ENCODE measurements at regions not wholly inside any gene's neighbourhood (a gene's known extent, or its start where the extent isn't known, plus 50 kb on each side); places are given as distances from the start of the nearest gene placed in this dataset.

- H3K14ac ChIP-seq (ENCODE audit: insufficient read length), result no peak overlapping the region
- H3K23ac ChIP-seq (ENCODE audit: insufficient read length), result no peak overlapping the region
- H3K9ac ChIP-seq (replicated peaks in 1 of 4; ENCODE audit: extremely low read depth in 1 of 4, low read depth in 3 of 4, low read length in 3 of 4), result no peak overlapping the region
- no peak overlapping the region for H3K18ac ChIP-seq (ENCODE audit: extremely low read depth, low read length)
- no peaks in the 10 kb centered on the region for H3K23me2 ChIP-seq (ENCODE audit: low read depth, low read length)
- no peaks in the 10 kb centered on the region for H3K4me1 ChIP-seq (replicated peaks in 1 of 4; ENCODE audit: control insufficient read depth in 3 of 4, insufficient read depth in 4 of 4, low read length in 3 of 4)
- H4K91ac ChIP-seq (replicated peaks; ENCODE audit: insufficient read length, low read length), result no peak overlapping the region
- H4K5ac ChIP-seq (ENCODE audit: insufficient read length, low read depth, low read length), result no peak overlapping the region
- no peak overlapping the region for H3K4ac ChIP-seq (replicated peaks; ENCODE audit: insufficient read length, low read depth, low read length)
- H3K36me3 ChIP-seq (ENCODE audit: control insufficient read depth in 2 of 4, insufficient read depth in 4 of 4, low read length in 3 of 4), result no peaks in the 10 kb centered on the region
- H2BK5ac ChIP-seq (ENCODE audit: low read depth, low read length), result no peak overlapping the region
- H4K20me1 ChIP-seq (replicated peaks in 1 of 2; ENCODE audit: control insufficient read depth in 1 of 2, insufficient read depth in 2 of 2, low read length in 2 of 2), result no peaks in the 10 kb centered on the region
- H3K4me3 ChIP-seq (ENCODE audit: extremely low read depth in 1 of 4, insufficient read depth in 2 of 4, low read depth in 3 of 4, low read length in 4 of 4), result no peak overlapping the region
- no peaks in the 10 kb centered on the region for H3K79me2 ChIP-seq (ENCODE audit: control insufficient read depth in 1 of 2, insufficient read depth in 2 of 2, low read length in 2 of 2)
- FAIRE-seq, result no peak
- H3K4me2 ChIP-seq (ENCODE audit: insufficient read depth in 1 of 2, low read depth in 2 of 2, low read length in 2 of 2), result no peak overlapping the region
- no peak overlapping the region for H3K56ac ChIP-seq (replicated peaks; ENCODE audit: insufficient read length, low read depth, low read length)
- no peak overlapping the region for H2AK5ac ChIP-seq (ENCODE audit: low read depth, low read length)
- H3K27ac ChIP-seq (ENCODE audit: low read depth, low read length), result no peak overlapping the region
- no peak overlapping the region for H4K8ac ChIP-seq (ENCODE audit: extremely low read depth, insufficient read depth, low read length)
- H2BK120ac ChIP-seq (replicated peaks; ENCODE audit: low read depth, low read length), result no peak overlapping the region
- no peaks in the 10 kb centered on the region for H3K9me3 ChIP-seq (ENCODE audit: insufficient read depth in 2 of 2, low read depth in 1 of 2, low read length in 1 of 2)
- ChIA-PET CTCF (ENCODE audit: partially characterized antibody) (interaction anchor here (0.8 to 1.3 kb wide), 2 partner anchors 9 to 10 kb away, joined by 3 read pairs; no protein-coding TSS in a partner anchor), POLR2A (ENCODE audit: partially characterized antibody) (no interaction called here)
- no peak for TF ChIP-seq ZNF274 (IDR thresholded peaks at IDR 0.05; ENCODE audit: borderline replicate concordance, extremely low read depth, low read length)
- no peak for TF ChIP-seq CREB1 (IDR thresholded peaks at IDR 0.05)
- TF ChIP-seq GABPA (IDR thresholded peaks at IDR 0.05; ENCODE audit: borderline replicate concordance, insufficient read depth, low read length), result no peak
- no peak for TF ChIP-seq SUZ12 (IDR thresholded peaks at IDR 0.05; ENCODE audit: low read length)
- no peak for TF ChIP-seq ASH2L (IDR thresholded peaks at IDR 0.05; ENCODE audit: low read length)
- TF ChIP-seq TBP (IDR thresholded peaks at IDR 0.05; ENCODE audit: low read depth, low read length), result no peak
- TF ChIP-seq POLR2AphosphoS5 (IDR thresholded peaks at IDR 0.05; ENCODE audit: low read depth, low read length), result no peak
- no peak for TF ChIP-seq BCL11A (IDR thresholded peaks at IDR 0.05; ENCODE audit: low read depth in 2 of 2, low read length in 2 of 2)
- no peak for TF ChIP-seq POLR2A (IDR thresholded peaks at IDR 0.05; ENCODE audit: control extremely low read depth in 1 of 2, low read depth in 2 of 2, low read length in 2 of 2)
- TF ChIP-seq KDM1A (IDR thresholded peaks at IDR 0.05; ENCODE audit: borderline replicate concordance, low read length), result no peak
- TF ChIP-seq TAF7 (optimal IDR thresholded peaks at IDR 0.05; ENCODE audit: borderline replicate concordance, low read depth, low read length), result no peak
- TF ChIP-seq GTF2F1 (IDR thresholded peaks at IDR 0.05; ENCODE audit: borderline replicate concordance, low read depth, low read length), result no peak
- no peak for TF ChIP-seq MAFK (IDR thresholded peaks at IDR 0.05; ENCODE audit: low read depth, low read length)
- TF ChIP-seq EGR1 (IDR thresholded peaks at IDR 0.05; ENCODE audit: borderline replicate concordance, low read depth, low read length), result no peak
- no peak for TF ChIP-seq FOSL1 (IDR thresholded peaks at IDR 0.05; ENCODE audit: insufficient read depth, low read depth, low read length)
- no peak for TF ChIP-seq RAD21 (IDR thresholded peaks at IDR 0.05 in 1 of 2, conservative IDR thresholded peaks at IDR 0.05 in 1 of 2; ENCODE audit: low read depth in 2 of 2, low read length in 2 of 2)
- no peak for TF ChIP-seq SP2 (IDR thresholded peaks at IDR 0.05; ENCODE audit: low read length)
- H2BK12ac ChIP-seq (ENCODE audit: low read depth, low read length), result no peak overlapping the region
- H3K27me3 ChIP-seq (replicated peaks in 1 of 4; ENCODE audit: control insufficient read depth in 3 of 4, extremely low read depth in 1 of 4, insufficient read depth in 3 of 4, low read length in 3 of 4), result no peaks in the 10 kb centered on the region
- H2BK15ac ChIP-seq (ENCODE audit: low read length), result no peak overlapping the region
- WGBS, 2 experiments (ENCODE audit: extremely low coverage in 1 of 2, insufficient coverage in 1 of 2, insufficient read length in 1 of 2, insufficient replicate concordance in 2 of 2, low coverage in 1 of 2, low lambda C conversion rate in 2 of 2, missing lambda C conversion rate in 1 of 2), result 91% methylated on average over 2 of the region's 2 CpGs; no CpG with 5 or more reads in 1 of the 2 experiments
- H3K79me1 ChIP-seq (ENCODE audit: low read depth, low read length), result no peaks in the 10 kb centered on the region
- no peak for DNase-seq (ENCODE audit: low read depth in 1 of 2, low spot score in 2 of 2)
- no peak overlapping the region for H2AFZ ChIP-seq (ENCODE audit: low read length)
- no peak overlapping the region for H2BK20ac ChIP-seq (ENCODE audit: low read length)
Observed at GRCh38 chr12:67929384-67929772, 59.9 kb upstream of the IFNG-AS1 start.

Data from H1 (cell line).